ENCODE measurements at regions not wholly inside any gene's neighbourhood (a gene's known extent, or its start where the extent isn't known, plus 50 kb on each side); places are given as distances from the start of the nearest gene placed in this dataset.

- DNase-seq: no peak
- no peak overlapping the region for H3K4me3 ChIP-seq
- 38 to 39% methylated on average over 1 of the region's 1 CpG for WGBS, 2 donors
- no peak overlapping the region for H3K27ac ChIP-seq
- H3K27me3 ChIP-seq: no peaks in the 10 kb centered on the region
- no peaks in the 10 kb centered on the region for H3K4me1 ChIP-seq
- intact Hi-C loops (cut with DNase I): no loop called here
- TF ChIP-seq CTCF (IDR thresholded peaks at IDR 0.05) (no peak), POLR2A (IDR thresholded peaks at IDR 0.05) (no peak)
- no peaks in the 10 kb centered on the region for H3K36me3 ChIP-seq
- no peaks in the 10 kb centered on the region for H3K9me3 ChIP-seq
Observed at GRCh38 chr9:118985851-118986250, 383.4 kb downstream of the BRINP1 start.

- Histone ChIP-seq H3K27ac (no peak overlapping the region), H3K9me3 (no peaks in the 10 kb centered on the region), H3K36me3 (no peaks in the 10 kb centered on the region), H3K4me3 (no peak overlapping the region), H3K27me3 (no peaks in the 10 kb centered on the region), H3K4me1 (peaks cover 0 to 8% (median 0%) of the 10 kb centered on the region in 3 donors)
- no peak for DNase-seq
- intact Hi-C loops (cut with DNase I): no loop called here
- WGBS, 2 donors: 66% methylated on average over 4 of the region's 4 CpGs
- TF ChIP-seq CTCF (IDR thresholded peaks at IDR 0.05) (no peak), POLR2A (IDR thresholded peaks at IDR 0.05) (no peak)
Observed at GRCh38 chr9:118987167-118987566, 382.1 kb downstream of the BRINP1 start.

DNA sequence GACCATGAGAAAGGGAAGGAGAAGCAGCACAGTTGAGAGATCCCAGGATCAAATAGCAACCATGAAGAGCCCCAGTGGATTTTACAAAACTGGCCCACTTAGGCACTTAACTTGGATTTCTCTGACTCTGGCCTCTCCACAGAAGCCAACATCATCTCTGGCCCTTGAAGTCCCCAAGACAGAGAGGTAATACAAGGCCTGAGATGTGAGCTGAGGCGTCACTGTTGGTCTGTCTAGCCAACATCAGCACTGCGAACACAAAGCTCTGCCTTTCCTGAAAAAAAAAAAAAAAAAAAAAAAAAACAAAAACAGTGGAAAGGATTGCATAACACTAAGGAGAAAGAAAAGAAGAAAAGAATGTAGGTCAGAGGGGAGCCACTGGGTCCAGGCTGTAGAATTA lies 378.3 kb downstream of the BRINP1 start:
- H3K4me3 ChIP-seq: no peak overlapping the region
- DNase-seq: no peak
- no peaks in the 10 kb centered on the region for H3K36me3 ChIP-seq
- TF ChIP-seq POLR2A (IDR thresholded peaks at IDR 0.05) (no peak), CTCF (IDR thresholded peaks at IDR 0.05) (no peak)
- H3K4me1 ChIP-seq: peaks cover 0 to 26% (median 0%) of the 10 kb centered on the region in 3 donors
- no peaks in the 10 kb centered on the region for H3K9me3 ChIP-seq
- H3K27ac ChIP-seq: no peak overlapping the region
- WGBS, 2 donors: 57 to 86% methylated on average over 2 of the region's 2 CpGs
- intact Hi-C loops (cut with DNase I): no loop called here
- no peaks in the 10 kb centered on the region for H3K27me3 ChIP-seq

GRCh38 chr9:118991366-118992285 lies 377.6 kb downstream of the BRINP1 start:
- H3K4me1 ChIP-seq: peaks cover 0 to 26% (median 0%) of the 10 kb centered on the region in 3 donors
- intact Hi-C loops (cut with DNase I): no loop called here
- 52 to 59% methylated on average over 3 of the region's 3 CpGs for WGBS, 2 donors
- DNase-seq: no peak
- H3K4me3 ChIP-seq: no peak overlapping the region
- no peak for TF ChIP-seq CTCF (IDR thresholded peaks at IDR 0.05)
- TF ChIP-seq POLR2A (IDR thresholded peaks at IDR 0.05): no peak
- H3K9me3 ChIP-seq: no peaks in the 10 kb centered on the region
- H3K36me3 ChIP-seq: no peaks in the 10 kb centered on the region
- no peaks in the 10 kb centered on the region for H3K27me3 ChIP-seq
- H3K27ac ChIP-seq: no peak overlapping the region
